NB4 (cell line): ENCODE measurements at regions not wholly inside any gene's neighbourhood (a gene's known extent, or its start where the extent isn't known, plus 50 kb on each side); places are given as distances from the start of the nearest gene placed in this dataset.

ENCODE experiments used
- MAX ChIP-seq: IDR thresholded peaks from 2 replicates; pipeline ENCODE4 v1.6.1; 2011; ENCODE audit warnings: low read depth, low read length
- MYC ChIP-seq: IDR thresholded peaks from 2 replicates; pipeline ENCODE4 v1.6.1; 2011; ENCODE audit warnings: low read depth, low read length
- POLR2A ChIP-seq: IDR thresholded peaks from 2 replicates; pipeline ENCODE4 v1.6.1; 2011; ENCODE audit warnings: mild to moderate bottlenecking; ENCODE audit not compliant: insufficient read length; ENCODE audit errors: extremely low read depth
- TF ChIP-seq, protein P1 (sequence below): IDR thresholded peaks from one replicate; pipeline ENCODE4 v1.5.1; 2012; ENCODE audit warnings: low read depth, low read length

DNA sequence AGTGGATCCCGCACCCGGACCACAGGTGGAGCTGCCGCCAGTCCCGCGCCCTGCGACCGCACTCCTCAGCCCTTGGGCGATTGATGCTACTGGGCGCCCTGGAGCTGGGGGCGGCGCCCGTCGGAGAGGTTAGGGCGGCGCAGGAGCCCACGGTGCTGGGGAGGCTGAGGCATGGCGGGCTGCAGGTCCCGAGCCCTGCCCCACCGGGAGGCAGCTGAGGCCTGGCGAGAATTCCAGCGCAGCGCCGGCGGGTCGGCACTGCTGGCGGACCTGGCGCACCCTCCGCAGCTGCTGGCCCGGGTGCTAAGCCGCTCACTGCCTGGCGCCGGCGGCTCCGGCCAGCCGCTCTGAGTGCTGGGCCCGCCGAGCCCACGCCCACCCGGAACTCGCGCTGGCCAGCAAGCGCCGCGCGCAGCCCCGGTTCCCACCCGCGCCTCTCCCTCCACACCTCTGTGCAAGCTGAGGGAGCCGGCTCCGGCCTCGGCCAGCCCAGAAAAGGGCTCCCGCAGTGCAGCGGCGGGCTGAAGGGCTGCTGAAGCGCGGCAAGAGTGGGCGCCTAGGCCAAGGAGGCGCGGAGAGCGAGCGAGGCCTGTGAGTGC lies 1256.5 kb downstream of the STIM2 start:
- TF ChIP-seq, protein P1, sequence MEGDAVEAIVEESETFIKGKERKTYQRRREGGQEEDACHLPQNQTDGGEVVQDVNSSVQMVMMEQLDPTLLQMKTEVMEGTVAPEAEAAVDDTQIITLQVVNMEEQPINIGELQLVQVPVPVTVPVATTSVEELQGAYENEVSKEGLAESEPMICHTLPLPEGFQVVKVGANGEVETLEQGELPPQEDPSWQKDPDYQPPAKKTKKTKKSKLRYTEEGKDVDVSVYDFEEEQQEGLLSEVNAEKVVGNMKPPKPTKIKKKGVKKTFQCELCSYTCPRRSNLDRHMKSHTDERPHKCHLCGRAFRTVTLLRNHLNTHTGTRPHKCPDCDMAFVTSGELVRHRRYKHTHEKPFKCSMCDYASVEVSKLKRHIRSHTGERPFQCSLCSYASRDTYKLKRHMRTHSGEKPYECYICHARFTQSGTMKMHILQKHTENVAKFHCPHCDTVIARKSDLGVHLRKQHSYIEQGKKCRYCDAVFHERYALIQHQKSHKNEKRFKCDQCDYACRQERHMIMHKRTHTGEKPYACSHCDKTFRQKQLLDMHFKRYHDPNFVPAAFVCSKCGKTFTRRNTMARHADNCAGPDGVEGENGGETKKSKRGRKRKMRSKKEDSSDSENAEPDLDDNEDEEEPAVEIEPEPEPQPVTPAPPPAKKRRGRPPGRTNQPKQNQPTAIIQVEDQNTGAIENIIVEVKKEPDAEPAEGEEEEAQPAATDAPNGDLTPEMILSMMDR: no peak
- TF ChIP-seq POLR2A (no peak), MAX (no peak), MYC (no peak)
